ENCODE measurements at regions not wholly inside any gene's neighbourhood (a gene's known extent, or its start where the extent isn't known, plus 50 kb on each side); places are given as distances from the start of the nearest gene placed in this dataset.

GRCh38 chr10:10039595-10039994, 978.1 kb upstream of the CELF2 start:
- TF ChIP-seq CTCF (IDR thresholded peaks at IDR 0.05) (no peak), POLR2AphosphoS5 (IDR thresholded peaks at IDR 0.05) (no peak)
